Trophoblast cell (in vitro differentiated cells and primary cell): ENCODE measurements at regions not wholly inside any gene's neighbourhood (a gene's known extent, or its start where the extent isn't known, plus 50 kb on each side); places are given as distances from the start of the nearest gene placed in this dataset.
A peak's percentile ranks its signal among the peaks of the same experiment; 100 is the strongest.
"Not testable (repeated sequence)": the region's sequence is repeated elsewhere in the genome, so short reads cannot be mapped to it uniquely, and the experiment has no call there.

ENCODE experiments used
- DNase-seq, 2 donors: peaks; one replicate each; pipeline ENCODE4 v3.0.0-alpha.2; 2016
- H2AFZ ChIP-seq: 2 replicates; pipeline ENCODE4 v1.6.1; 2013; ENCODE audit warnings: low read length, moderate library complexity, mild to moderate bottlenecking; ENCODE audit not compliant: insufficient read depth, poor library complexity
- H2AK5ac ChIP-seq: 2 replicates; pipeline ENCODE4 v1.6.1; 2013; ENCODE audit warnings: mild to moderate bottlenecking, low read length
- H2BK120ac ChIP-seq: 2 replicates; pipeline ENCODE4 v1.6.1; 2013; ENCODE audit warnings: low read length, mild to moderate bottlenecking, moderate library complexity; ENCODE audit not compliant: insufficient read depth, poor library complexity
- H2BK12ac ChIP-seq: 2 replicates; pipeline ENCODE4 v1.6.1; 2013; ENCODE audit warnings: mild to moderate bottlenecking, low read length, moderate library complexity
- H2BK5ac ChIP-seq: 2 replicates; pipeline ENCODE4 v1.6.1; 2013; ENCODE audit warnings: low read length, low read depth, moderate library complexity, mild to moderate bottlenecking; ENCODE audit not compliant: poor library complexity
- H3K14ac ChIP-seq: 2 replicates; pipeline ENCODE4 v1.6.1; 2013; ENCODE audit warnings: mild to moderate bottlenecking, low read length
- H3K18ac ChIP-seq: 2 replicates; pipeline ENCODE4 v1.6.1; 2013; ENCODE audit warnings: mild to moderate bottlenecking, low read length
- H3K23ac ChIP-seq: 2 replicates; pipeline ENCODE4 v1.6.1; 2013; ENCODE audit warnings: low read length
- H3K27ac ChIP-seq: 2 replicates; pipeline ENCODE4 v1.5.1; 2013; ENCODE audit warnings: low read depth, mild to moderate bottlenecking, inconsistent platforms, low read length, moderate library complexity
- H3K27me3 ChIP-seq: 2 replicates; pipeline ENCODE4 v1.6.1; 2013; ENCODE audit warnings: inconsistent platforms, mild to moderate bottlenecking, low read length, moderate library complexity; ENCODE audit not compliant: insufficient read depth
- H3K36me3 ChIP-seq, 2 experiments: 1 replicate in 1 of 2; 2 replicates in 1 of 2; pipeline ENCODE4 v1.6.1; 2013; ENCODE audit warnings: low read length in 2 of 2, mild to moderate bottlenecking in 2 of 2, moderate library complexity in 1 of 2; ENCODE audit not compliant: insufficient read depth in 2 of 2, control insufficient read depth in 1 of 2
- H3K4ac ChIP-seq: 2 replicates; pipeline ENCODE4 v1.6.1; 2013; ENCODE audit warnings: low read depth, mild to moderate bottlenecking, low read length, moderate library complexity
- H3K4me1 ChIP-seq, 2 experiments: 1 replicate in 1 of 2; 2 replicates in 1 of 2; pipeline ENCODE4 v1.6.1; 2013; ENCODE audit warnings: low read length in 2 of 2, mild to moderate bottlenecking in 2 of 2, moderate library complexity in 1 of 2; ENCODE audit not compliant: insufficient read depth in 2 of 2, control insufficient read depth in 1 of 2
- H3K4me2 ChIP-seq: 2 replicates; pipeline ENCODE4 v1.6.1; 2013; ENCODE audit warnings: inconsistent platforms, mild to moderate bottlenecking, low read length, moderate library complexity
- H3K4me3 ChIP-seq: 2 replicates; pipeline ENCODE4 v1.5.1; 2013; ENCODE audit warnings: mild to moderate bottlenecking, low read depth, low read length, inconsistent platforms
- H3K79me1 ChIP-seq: one replicate; pipeline ENCODE4 v1.6.1; 2013; ENCODE audit warnings: low read length
- H3K79me2 ChIP-seq: 2 replicates; pipeline ENCODE4 v1.6.1; 2013; ENCODE audit warnings: low read length, mild to moderate bottlenecking; ENCODE audit not compliant: control insufficient read depth, insufficient read depth, poor library complexity
- H3K9ac ChIP-seq: 2 replicates; pipeline ENCODE4 v1.6.1; 2013; ENCODE audit warnings: mild to moderate bottlenecking, low read length
- H3K9me3 ChIP-seq: 2 replicates; pipeline ENCODE4 v1.6.1; 2013; ENCODE audit warnings: low read depth, mild to moderate bottlenecking, control low read depth, inconsistent platforms, low read length; ENCODE audit not compliant: insufficient read depth
- H4K12ac ChIP-seq: 2 replicates; pipeline ENCODE4 v1.6.1; 2013; ENCODE audit warnings: low read depth, mild to moderate bottlenecking, low read length, moderate library complexity
- H4K8ac ChIP-seq: 2 replicates; pipeline ENCODE4 v1.6.1; 2013; ENCODE audit warnings: low read depth, mild to moderate bottlenecking, low read length, moderate library complexity
- H4K91ac ChIP-seq: one replicate; pipeline ENCODE4 v1.6.1; 2013; ENCODE audit warnings: low read depth, mild to moderate bottlenecking, low read length, moderate library complexity
- whole genome bisulfite sequencing: extraction: QIAGEN DNeasy Blood & Tissue Kit; methylation state at CpG from one replicate; pipeline ENCODE4 v1.1.7; 2013; ENCODE audit warnings: missing lambda C conversion rate; ENCODE audit not compliant: insufficient read length, insufficient coverage; ENCODE audit errors: extremely low coverage; 5-methylcytosine and 5-hydroxymethylcytosine counted together

- no peak overlapping the region for H4K91ac ChIP-seq
- H3K4me3 ChIP-seq, result no peak overlapping the region
- no CpG with 5 or more reads among the region's 2 CpGs for WGBS
- H3K23ac ChIP-seq, result no peak overlapping the region
- no peaks in the 10 kb centered on the region for H3K79me2 ChIP-seq
- H2AFZ ChIP-seq, result no peak overlapping the region
- no peaks in the 10 kb centered on the region for H3K9me3 ChIP-seq
- H3K14ac ChIP-seq, result no peak overlapping the region
- DNase-seq, result peak in 1 of 2 donors; percentile 49
- H2BK120ac ChIP-seq, result no peak overlapping the region
- H2BK5ac ChIP-seq, result no peak overlapping the region
- H3K27me3 ChIP-seq, result no peaks in the 10 kb centered on the region
- H3K4me1 ChIP-seq, result no peaks in the 10 kb centered on the region
- no peak overlapping the region for H3K4ac ChIP-seq
- H2AK5ac ChIP-seq, result no peak overlapping the region
- H2BK12ac ChIP-seq, result no peak overlapping the region
- no peak overlapping the region for H4K12ac ChIP-seq
- no peaks in the 10 kb centered on the region for H3K36me3 ChIP-seq
- H4K8ac ChIP-seq, result no peak overlapping the region
- no peak overlapping the region for H3K27ac ChIP-seq
- no peak overlapping the region for H3K9ac ChIP-seq
- no peaks in the 10 kb centered on the region for H3K79me1 ChIP-seq
- H3K4me2 ChIP-seq, result no peak overlapping the region
- no peak overlapping the region for H3K18ac ChIP-seq
Observed at GRCh38 chrX:11899091-11899490, 141.1 kb downstream of the MSL3 start.

- not testable (repeated sequence) for H3K9ac ChIP-seq, H2BK120ac ChIP-seq, H3K4me1 ChIP-seq, H3K36me3 ChIP-seq, H3K9me3 ChIP-seq, H3K4me2 ChIP-seq, H4K12ac ChIP-seq, DNase-seq, H2AFZ ChIP-seq, H3K27ac ChIP-seq, H4K8ac ChIP-seq, H3K23ac ChIP-seq, H2AK5ac ChIP-seq, H3K79me1 ChIP-seq, H3K4ac ChIP-seq, H4K91ac ChIP-seq, H3K27me3 ChIP-seq, H3K79me2 ChIP-seq, H3K14ac ChIP-seq, H2BK12ac ChIP-seq, H3K18ac ChIP-seq, H2BK5ac ChIP-seq, H3K4me3 ChIP-seq
- WGBS, result no CpG with 5 or more reads among the region's 3 CpGs
Observed at GRCh38 chrX:11905933-11906332, 147.9 kb downstream of the MSL3 start.

- no peak overlapping the region for H4K91ac ChIP-seq
- no CpG with 5 or more reads among the region's 2 CpGs for WGBS
Observed at GRCh38 chrX:11908371-11908770, 150.3 kb downstream of the MSL3 start.

GRCh38 chrX:11913001-11913400, 155.0 kb downstream of the MSL3 start:
- Histone ChIP-seq H3K36me3 (no peaks in the 10 kb centered on the region), H3K27me3 (no peaks in the 10 kb centered on the region), H3K14ac (no peak overlapping the region), H3K9ac (no peak overlapping the region), H4K12ac (no peak overlapping the region), H3K4me2 (no peak overlapping the region), H2BK120ac (no peak overlapping the region), H3K9me3 (no peaks in the 10 kb centered on the region), H3K79me1 (peaks cover 1% of the 10 kb centered on the region), H2BK12ac (no peak overlapping the region), H2BK5ac (no peak overlapping the region), H4K8ac (no peak overlapping the region), H3K23ac (no peak overlapping the region), H3K4me3 (no peak overlapping the region), H2AK5ac (no peak overlapping the region), H3K4me1 (no peaks in the 10 kb centered on the region), H4K91ac (no peak overlapping the region), H2AFZ (no peak overlapping the region), H3K4ac (no peak overlapping the region), H3K18ac (no peak overlapping the region), H3K79me2 (no peaks in the 10 kb centered on the region), H3K27ac (peak overlapping the region; percentile 21)
- peak in 1 of 2 donors; percentile 10 for DNase-seq
- WGBS, result no CpG with 5 or more reads among the region's 3 CpGs

More at GRCh38 chrX:11908371-11908770, 150.3 kb downstream of the MSL3 start:
- Histone ChIP-seq H3K9me3 (no peaks in the 10 kb centered on the region), H2BK5ac (no peak overlapping the region), H4K12ac (no peak overlapping the region), H2AFZ (no peak overlapping the region), H2BK120ac (no peak overlapping the region), H3K4me3 (no peak overlapping the region), H3K4me2 (no peak overlapping the region), H3K36me3 (no peaks in the 10 kb centered on the region), H3K79me1 (peaks cover 1% of the 10 kb centered on the region), H3K23ac (no peak overlapping the region), H3K14ac (no peak overlapping the region), H4K8ac (no peak overlapping the region), H3K27me3 (no peaks in the 10 kb centered on the region), H2BK12ac (no peak overlapping the region), H3K4ac (no peak overlapping the region), H3K79me2 (no peaks in the 10 kb centered on the region), H2AK5ac (no peak overlapping the region), H3K9ac (no peak overlapping the region), H3K4me1 (no peaks in the 10 kb centered on the region), H3K18ac (no peak overlapping the region), H3K27ac (no peak overlapping the region)
- peak in 1 of 2 donors; percentile 40 for DNase-seq
